ENCODE measurements at regions not wholly inside any gene's neighbourhood (a gene's known extent, or its start where the extent isn't known, plus 50 kb on each side); places are given as distances from the start of the nearest gene placed in this dataset.

DNA sequence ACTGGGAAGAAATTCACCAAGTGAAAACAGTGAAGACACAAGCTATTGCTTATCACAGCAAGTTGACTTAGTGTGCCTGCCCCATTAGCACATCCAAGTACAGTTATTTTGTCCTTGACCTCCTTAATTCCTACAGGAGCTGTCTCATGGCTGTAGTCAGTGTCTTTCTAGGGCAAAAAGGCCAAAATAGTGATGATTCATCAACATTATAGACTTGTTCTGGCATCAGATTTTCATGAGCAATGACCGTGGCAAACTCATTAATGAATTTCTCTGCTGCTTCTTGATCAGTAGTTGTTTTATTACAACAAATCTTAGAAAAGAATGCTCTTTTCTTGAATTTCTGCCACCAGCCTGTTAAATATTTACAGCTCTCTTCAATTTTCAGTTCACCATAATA is 1169.3 kb upstream of the DDX18 start:
- no peaks in the 10 kb centered on the region for H3K27me3 Mint-ChIP-seq
- no peak overlapping the region for H3K4me3 Mint-ChIP-seq
- DNase-seq (no peak), ATAC-seq (no peak)
- POLR2A ChIA-PET, result no interaction called here
- H3K27ac Mint-ChIP-seq, result no peak overlapping the region
- no peaks in the 10 kb centered on the region for H3K4me1 Mint-ChIP-seq
- H3K9me3 Mint-ChIP-seq (ENCODE audit: low read depth), result peaks cover 6% of the 10 kb centered on the region
- intact Hi-C loops (cut with DNase I, micrococcal nuclease), result no loop called here
- H3K36me3 Mint-ChIP-seq (ENCODE audit: low read depth), result no peaks in the 10 kb centered on the region
- CTCF ChIA-PET, result no interaction called here

DNA sequence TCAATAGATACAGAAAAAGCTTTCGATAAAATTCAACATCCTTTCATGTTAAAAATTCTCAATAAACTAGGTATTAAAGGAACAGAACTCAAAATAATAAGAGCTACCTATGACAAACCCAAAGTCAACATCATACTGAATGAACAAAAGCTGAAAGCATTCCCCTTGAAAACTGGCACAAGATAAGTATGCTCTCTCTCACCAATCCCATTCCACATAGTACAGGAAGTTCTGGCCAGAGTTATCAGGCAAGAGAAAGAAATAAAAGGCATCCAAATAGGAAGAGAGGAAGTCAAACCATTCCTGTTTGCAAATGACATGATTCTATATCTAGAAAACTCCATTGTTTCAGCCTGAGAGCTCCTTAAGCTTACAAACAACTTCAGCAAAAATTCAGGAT is 1145.8 kb upstream of the DDX18 start:
- H3K4me3 Mint-ChIP-seq, result no peak overlapping the region
- no peaks in the 10 kb centered on the region for H3K4me1 Mint-ChIP-seq
- H3K27ac Mint-ChIP-seq, result no peak overlapping the region
- H3K9me3 Mint-ChIP-seq (ENCODE audit: low read depth), result peaks cover 14% of the 10 kb centered on the region
- ATAC-seq, result no peak
- intact Hi-C loops (cut with DNase I, micrococcal nuclease), result no loop called here
- H3K36me3 Mint-ChIP-seq (ENCODE audit: low read depth), result no peaks in the 10 kb centered on the region
- no peak for DNase-seq
- ChIA-PET POLR2A (no interaction called here), CTCF (no interaction called here)
- H3K27me3 Mint-ChIP-seq, result no peaks in the 10 kb centered on the region

DNA sequence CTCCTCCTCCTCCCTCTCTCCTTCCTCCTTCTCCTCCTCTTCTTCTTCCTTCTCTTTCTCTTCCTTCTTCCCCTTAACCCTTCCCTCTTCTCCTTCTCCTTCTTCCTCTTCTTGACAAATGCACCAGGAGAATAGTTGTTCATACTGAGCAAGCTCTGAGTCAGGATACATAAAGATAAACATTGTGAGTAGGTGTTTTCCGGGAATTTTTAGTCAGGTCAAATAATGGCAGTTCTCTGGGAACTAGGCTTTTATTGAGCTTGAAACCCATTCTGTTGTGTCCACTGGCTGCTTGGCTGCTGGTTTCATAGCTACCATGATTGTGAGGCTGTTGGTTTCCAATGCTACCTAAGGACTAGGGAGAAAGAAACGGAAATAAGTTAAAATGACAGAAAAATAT is 1144.7 kb upstream of the DDX18 start:
- Mint-ChIP-seq H3K27ac (no peak overlapping the region), H3K27me3 (no peaks in the 10 kb centered on the region), H3K4me1 (no peaks in the 10 kb centered on the region), H3K9me3 (ENCODE audit: low read depth) (peaks cover 18% of the 10 kb centered on the region), H3K36me3 (ENCODE audit: low read depth) (no peaks in the 10 kb centered on the region), H3K4me3 (no peak overlapping the region)
- ChIA-PET POLR2A (no interaction called here), CTCF (no interaction called here)
- DNase-seq, result no peak
- ATAC-seq, result no peak
- intact Hi-C loops (cut with DNase I, micrococcal nuclease), result no loop called here

DNA sequence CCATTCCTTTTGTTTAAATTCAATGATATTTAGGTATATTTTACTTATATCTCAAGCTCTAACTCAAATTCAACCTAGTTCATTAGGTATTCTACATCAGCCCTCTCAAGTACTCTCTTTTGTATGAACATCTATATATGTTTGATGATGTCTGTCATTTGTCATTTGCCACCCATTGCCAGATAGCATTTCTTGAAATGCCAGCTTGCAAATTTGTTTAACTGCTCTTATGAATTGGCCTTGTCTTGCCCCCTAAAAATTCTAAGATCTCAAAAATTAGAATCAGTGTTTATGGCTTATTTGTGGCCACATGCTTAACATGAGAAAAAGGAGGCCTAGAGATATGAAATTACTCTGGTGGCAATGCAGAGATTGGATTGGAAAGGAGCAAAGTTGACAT is 1140.3 kb upstream of the DDX18 start:
- CTCF ChIA-PET, result no interaction called here

DNA sequence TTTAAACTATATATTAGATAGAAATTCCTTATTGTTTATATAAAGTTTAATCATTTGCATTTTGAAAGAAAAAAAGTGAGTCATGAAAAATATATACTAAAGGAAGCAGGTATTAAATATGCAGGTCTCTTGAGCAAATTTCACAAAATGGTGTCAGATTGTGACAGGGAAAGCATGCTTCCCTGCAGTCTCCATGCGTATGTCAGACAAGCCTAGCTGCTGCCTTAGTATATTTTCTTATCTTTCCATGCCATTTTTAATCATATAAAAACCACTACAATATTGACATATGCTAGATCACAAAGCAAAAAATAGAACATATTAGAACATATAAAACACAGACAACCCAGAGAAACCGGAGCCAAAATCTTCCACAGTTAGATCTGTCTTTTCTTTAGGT is 1137.7 kb upstream of the DDX18 start:
- peaks cover 25% of the 10 kb centered on the region for H3K9me3 Mint-ChIP-seq (ENCODE audit: low read depth)
- ChIA-PET CTCF (no interaction called here), POLR2A (no interaction called here)
- no peaks in the 10 kb centered on the region for H3K36me3 Mint-ChIP-seq (ENCODE audit: low read depth)
- no peaks in the 10 kb centered on the region for H3K4me1 Mint-ChIP-seq
- ATAC-seq, result no peak
- H3K27ac Mint-ChIP-seq, result no peak overlapping the region
- no peak for DNase-seq
- intact Hi-C loops (cut with DNase I, micrococcal nuclease), result no loop called here
- no peaks in the 10 kb centered on the region for H3K27me3 Mint-ChIP-seq
- H3K4me3 Mint-ChIP-seq, result no peak overlapping the region

More for the DNA sequence above, 1140.3 kb upstream of the DDX18 start:
- no peak overlapping the region for H3K4me3 Mint-ChIP-seq
- no peak overlapping the region for H3K27ac Mint-ChIP-seq
- intact Hi-C loops (cut with DNase I, micrococcal nuclease), result no loop called here
- no peaks in the 10 kb centered on the region for H3K36me3 Mint-ChIP-seq (ENCODE audit: low read depth)
- DNase-seq (no peak), ATAC-seq (no peak)
- H3K4me1 Mint-ChIP-seq, result no peaks in the 10 kb centered on the region
- POLR2A ChIA-PET, result no interaction called here
- peaks cover 21% of the 10 kb centered on the region for H3K9me3 Mint-ChIP-seq (ENCODE audit: low read depth)
- H3K27me3 Mint-ChIP-seq, result no peaks in the 10 kb centered on the region

DNA sequence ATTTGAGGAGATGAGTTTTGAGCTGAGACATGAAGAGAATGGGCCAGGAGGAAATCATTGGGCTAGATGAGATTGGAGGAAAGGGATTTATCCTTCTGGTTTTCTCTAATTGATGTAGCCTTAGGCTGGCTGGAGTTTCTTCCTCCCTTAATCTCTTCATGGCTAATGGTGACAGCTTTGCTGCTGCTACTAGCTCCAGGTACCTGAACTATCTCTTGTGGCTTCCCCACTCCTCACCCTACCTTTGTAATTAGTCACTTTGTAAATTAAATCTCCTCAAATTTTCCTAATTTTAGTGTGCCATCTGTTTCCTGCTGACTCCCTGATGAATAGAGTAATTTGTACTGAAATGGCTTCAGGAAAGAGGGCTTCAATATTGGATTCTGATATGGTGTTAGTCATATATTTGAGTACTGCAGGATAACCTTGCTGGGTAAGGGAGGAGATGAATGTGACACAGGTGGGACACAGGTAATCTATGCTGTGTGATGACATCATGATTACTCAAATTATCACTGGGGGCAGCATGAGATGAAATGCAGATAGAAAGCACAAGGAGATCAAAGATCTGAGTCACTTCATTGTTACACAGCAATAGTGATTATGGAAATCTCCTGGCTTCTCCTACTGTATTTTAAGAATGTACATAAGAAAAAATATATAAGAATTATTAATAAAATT is 1134.1 kb upstream of the DDX18 start:
- ChIA-PET POLR2A (no interaction called here), CTCF (no interaction called here)
- H3K27ac Mint-ChIP-seq, result no peak overlapping the region
- H3K27me3 Mint-ChIP-seq, result no peaks in the 10 kb centered on the region
- H3K4me1 Mint-ChIP-seq, result no peaks in the 10 kb centered on the region
- intact Hi-C loops (cut with DNase I, micrococcal nuclease), result no loop called here
- DNase-seq, result no peak
- H3K9me3 Mint-ChIP-seq (ENCODE audit: low read depth), result peaks cover 20% of the 10 kb centered on the region
- no peak for ATAC-seq
- H3K4me3 Mint-ChIP-seq, result no peak overlapping the region
- H3K36me3 Mint-ChIP-seq (ENCODE audit: low read depth), result no peaks in the 10 kb centered on the region

DNA sequence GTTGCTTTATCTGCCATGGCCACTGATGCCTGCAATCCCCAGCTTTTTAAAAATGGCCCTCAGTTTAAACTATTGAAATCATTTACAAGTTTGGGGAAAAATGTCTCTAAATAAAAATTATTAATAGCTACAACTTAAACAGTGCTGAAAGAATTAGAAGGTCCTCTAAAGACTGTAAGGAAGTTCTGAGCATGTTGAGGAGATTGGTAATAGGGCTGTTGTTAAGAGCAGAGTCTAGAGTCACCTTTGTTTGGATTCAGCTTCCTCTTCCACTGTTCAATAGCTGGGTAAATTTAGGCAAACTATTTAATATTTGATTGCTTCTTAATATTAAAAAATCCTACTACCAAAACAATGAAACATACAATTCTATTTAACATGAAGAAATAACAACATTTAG is 1127.1 kb upstream of the DDX18 start:
- ATAC-seq (no peak), DNase-seq (no peak)
- H3K4me3 Mint-ChIP-seq, result no peak overlapping the region
- POLR2A ChIA-PET, result no interaction called here
- H3K4me1 Mint-ChIP-seq, result no peaks in the 10 kb centered on the region
- CTCF ChIA-PET, result no interaction called here
- peaks cover 9% of the 10 kb centered on the region for H3K9me3 Mint-ChIP-seq (ENCODE audit: low read depth)
- no peaks in the 10 kb centered on the region for H3K36me3 Mint-ChIP-seq (ENCODE audit: low read depth)
- intact Hi-C loops (cut with DNase I, micrococcal nuclease), result no loop called here
- no peak overlapping the region for H3K27ac Mint-ChIP-seq
- no peaks in the 10 kb centered on the region for H3K27me3 Mint-ChIP-seq

DNA sequence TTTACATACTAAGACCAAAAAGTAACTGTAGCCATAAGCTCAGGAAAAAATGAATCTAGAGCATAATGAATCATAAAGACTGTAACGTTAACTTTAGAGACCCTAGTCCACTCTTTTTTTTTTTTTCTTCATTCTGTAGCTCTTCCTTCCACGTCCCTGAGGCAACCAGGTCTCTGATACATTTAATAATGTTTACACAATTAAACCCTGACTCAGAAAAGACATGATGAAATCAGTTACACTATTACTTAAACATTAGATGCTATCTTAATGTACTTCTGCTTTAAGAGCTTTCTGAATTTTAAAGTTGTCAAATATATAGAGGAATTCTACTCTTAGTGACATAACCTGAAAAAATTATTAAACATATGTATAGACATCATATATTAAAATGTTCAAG is 1121.5 kb upstream of the DDX18 start:
- H3K36me3 Mint-ChIP-seq (ENCODE audit: low read depth), result no peaks in the 10 kb centered on the region
- peaks cover 1% of the 10 kb centered on the region for H3K9me3 Mint-ChIP-seq (ENCODE audit: low read depth)
- intact Hi-C loops (cut with DNase I, micrococcal nuclease), result no loop called here
- H3K27me3 Mint-ChIP-seq, result no peaks in the 10 kb centered on the region
- ChIA-PET POLR2A (no interaction called here), CTCF (no interaction called here)
- H3K27ac Mint-ChIP-seq, result no peak overlapping the region
- ATAC-seq (no peak), DNase-seq (no peak)
- H3K4me1 Mint-ChIP-seq, result no peaks in the 10 kb centered on the region
- H3K4me3 Mint-ChIP-seq, result no peak overlapping the region

DNA sequence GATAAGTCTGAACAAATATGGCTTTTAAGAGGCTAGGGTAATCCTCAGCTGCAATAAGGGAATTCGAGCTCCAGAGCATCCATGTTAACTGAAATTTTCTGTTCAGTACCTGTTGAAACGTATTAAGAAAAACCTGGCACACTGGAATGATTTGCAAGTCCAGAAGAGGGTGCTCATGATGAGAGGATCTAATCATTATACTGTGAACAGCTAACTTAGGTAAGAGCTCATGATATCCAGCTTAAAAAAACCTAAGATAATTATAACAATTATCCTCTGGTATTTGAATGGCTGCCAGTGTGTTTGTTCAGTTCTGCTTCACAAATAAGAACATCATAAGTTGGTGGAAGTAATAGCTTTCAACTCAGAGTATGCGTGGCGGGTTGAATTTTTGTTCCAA is 1118.3 kb upstream of the DDX18 start:
- no peak overlapping the region for H3K4me3 Mint-ChIP-seq
- ChIA-PET CTCF (no interaction called here), POLR2A (no interaction called here)
- H3K4me1 Mint-ChIP-seq, result no peaks in the 10 kb centered on the region
- ATAC-seq, result no peak
- H3K27me3 Mint-ChIP-seq, result no peaks in the 10 kb centered on the region
- H3K36me3 Mint-ChIP-seq (ENCODE audit: low read depth), result no peaks in the 10 kb centered on the region
- DNase-seq, result no peak
- intact Hi-C loops (cut with DNase I, micrococcal nuclease), result no loop called here
- H3K27ac Mint-ChIP-seq, result no peak overlapping the region
- no peaks in the 10 kb centered on the region for H3K9me3 Mint-ChIP-seq (ENCODE audit: low read depth)

DNA sequence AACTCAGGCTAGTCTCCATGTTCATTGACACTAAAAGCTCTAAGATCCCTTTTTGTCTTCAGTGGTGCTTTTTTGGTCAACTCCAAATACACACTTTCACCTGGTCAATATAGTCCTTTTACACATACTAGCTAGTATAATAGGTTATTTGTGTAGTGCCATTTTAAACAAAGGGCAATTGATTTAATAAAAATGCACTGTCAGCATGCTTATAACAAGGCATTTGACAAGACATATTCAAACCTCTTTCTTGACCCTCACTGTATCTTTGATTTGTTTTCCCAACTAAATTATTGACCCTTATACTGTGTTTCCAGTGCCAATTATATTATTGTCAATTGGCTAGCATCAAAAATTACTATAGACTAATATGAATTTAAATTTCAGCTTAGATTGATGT is 1117.6 kb upstream of the DDX18 start:
- Mint-ChIP-seq H3K4me1 (no peaks in the 10 kb centered on the region), H3K36me3 (ENCODE audit: low read depth) (no peaks in the 10 kb centered on the region), H3K4me3 (no peak overlapping the region), H3K27me3 (no peaks in the 10 kb centered on the region), H3K9me3 (ENCODE audit: low read depth) (peaks cover 1% of the 10 kb centered on the region), H3K27ac (no peak overlapping the region)
- ChIA-PET CTCF (interaction anchor here (0.6 kb wide), 1 partner anchor 690 kb away, joined by 3 read pairs; no protein-coding TSS in a partner anchor), POLR2A (no interaction called here)
- ATAC-seq, result no peak
- intact Hi-C loops (cut with DNase I, micrococcal nuclease), result no loop called here
- DNase-seq, result no peak

DNA sequence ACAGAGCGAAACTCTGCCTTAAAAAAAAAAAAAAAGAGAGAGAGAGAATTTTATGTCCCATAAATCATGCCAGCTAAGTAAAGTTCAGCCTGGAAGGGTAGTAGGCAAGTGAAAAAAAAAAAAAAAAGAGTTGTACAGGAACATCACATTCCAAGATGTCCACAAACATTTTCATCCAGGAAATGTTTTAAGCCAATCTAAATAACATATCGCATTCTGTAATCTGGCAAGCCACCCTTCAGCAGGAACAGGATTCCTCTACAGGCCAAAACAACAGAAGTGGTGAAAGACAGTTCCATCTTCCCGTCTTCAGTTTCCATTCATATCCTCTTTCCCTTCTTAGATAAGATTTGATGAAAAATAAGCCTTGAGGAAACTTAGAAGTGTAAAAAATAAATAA is 1108.1 kb upstream of the DDX18 start:
- no peaks in the 10 kb centered on the region for H3K4me1 Mint-ChIP-seq
- H3K27me3 Mint-ChIP-seq, result no peaks in the 10 kb centered on the region
- no peak overlapping the region for H3K4me3 Mint-ChIP-seq
- CTCF ChIA-PET, result no interaction called here
- H3K36me3 Mint-ChIP-seq (ENCODE audit: low read depth), result no peaks in the 10 kb centered on the region
- no peak for DNase-seq
- intact Hi-C loops (cut with DNase I, micrococcal nuclease), result no loop called here
- ATAC-seq, result no peak
- peaks cover 19% of the 10 kb centered on the region for H3K9me3 Mint-ChIP-seq (ENCODE audit: low read depth)
- POLR2A ChIA-PET, result no interaction called here
- H3K27ac Mint-ChIP-seq, result no peak overlapping the region

DNA sequence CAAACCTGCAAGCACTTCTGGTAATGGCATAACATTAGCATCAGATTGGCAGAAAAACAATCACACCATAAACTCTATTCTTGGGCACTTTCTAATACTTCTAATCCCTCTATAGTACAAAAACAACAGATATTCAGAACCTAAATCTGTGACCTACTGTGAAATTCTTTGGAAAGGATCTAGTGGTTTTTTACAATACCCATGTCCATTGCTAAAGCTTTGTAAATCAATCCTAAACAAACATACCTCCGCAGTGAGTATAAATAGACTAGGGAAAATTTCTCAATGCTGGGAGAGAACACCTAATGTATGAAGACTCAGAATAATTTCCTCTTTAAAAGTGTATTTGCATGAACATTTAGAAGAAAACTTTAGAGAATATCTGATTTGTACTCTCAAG is 1098.5 kb upstream of the DDX18 start:
- CTCF ChIA-PET, result no interaction called here
- H3K4me1 Mint-ChIP-seq, result no peaks in the 10 kb centered on the region
- no peaks in the 10 kb centered on the region for H3K27me3 Mint-ChIP-seq
- ATAC-seq (no peak), DNase-seq (no peak)
- peaks cover 13% of the 10 kb centered on the region for H3K9me3 Mint-ChIP-seq (ENCODE audit: low read depth)
- H3K4me3 Mint-ChIP-seq, result no peak overlapping the region
- intact Hi-C loops (cut with DNase I, micrococcal nuclease), result no loop called here
- POLR2A ChIA-PET, result no interaction called here
- no peak overlapping the region for H3K27ac Mint-ChIP-seq
- no peaks in the 10 kb centered on the region for H3K36me3 Mint-ChIP-seq (ENCODE audit: low read depth)

DNA sequence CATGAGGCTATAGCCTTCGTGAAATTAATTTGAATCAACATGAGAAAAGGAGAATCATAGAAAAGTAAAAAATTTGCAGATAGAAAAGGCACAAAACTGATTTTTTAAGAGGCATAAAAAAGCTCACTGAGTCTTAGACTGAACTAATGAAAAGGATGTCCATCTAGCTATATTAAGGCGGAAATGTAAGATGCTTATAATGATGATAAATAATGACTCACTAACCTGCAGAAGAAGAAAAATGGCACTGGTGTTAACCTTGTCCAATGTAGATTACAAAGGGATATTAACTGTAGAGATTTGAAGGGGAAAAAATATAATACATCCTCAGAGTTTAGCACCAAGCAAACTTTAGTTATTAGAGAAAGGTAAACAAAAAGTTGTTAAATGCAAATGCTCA is 1098.0 kb upstream of the DDX18 start:
- Mint-ChIP-seq H3K36me3 (ENCODE audit: low read depth) (no peaks in the 10 kb centered on the region), H3K4me1 (no peaks in the 10 kb centered on the region), H3K27me3 (no peaks in the 10 kb centered on the region), H3K27ac (no peak overlapping the region), H3K9me3 (ENCODE audit: low read depth) (peaks cover 13% of the 10 kb centered on the region), H3K4me3 (no peak overlapping the region)
- DNase-seq, result no peak
- POLR2A ChIA-PET, result no interaction called here
- intact Hi-C loops (cut with DNase I, micrococcal nuclease), result no loop called here
- CTCF ChIA-PET, result no interaction called here
- ATAC-seq, result no peak

All from activated CD4-positive, alpha-beta T cell treated with anti-CD3 and anti-CD28 coated beads for 36 hours (primary cell).